ENCODE measurements at regions not wholly inside any gene's neighbourhood (a gene's known extent, or its start where the extent isn't known, plus 50 kb on each side); places are given as distances from the start of the nearest gene placed in this dataset.

GRCh38 chr18:77865853-77866252, 616.2 kb downstream of the GALR1 start:
- ChIA-PET CTCF (no interaction called here), POLR2A (no interaction called here)
- DNase-seq (ENCODE audit: extremely low spot score) = no peak
- TF ChIP-seq CTCF (IDR thresholded peaks at IDR 0.05; ENCODE audit: control extremely low read depth, extremely low read depth, low read depth, missing control alignments) = no peak

GRCh38 chr18:77866351-77866750, 616.7 kb downstream of the GALR1 start:
- TF ChIP-seq CTCF (IDR thresholded peaks at IDR 0.05; ENCODE audit: control extremely low read depth, extremely low read depth, low read depth, missing control alignments) = no peak
- POLR2A ChIA-PET = no interaction called here
- CTCF ChIA-PET = no interaction called here
- no peak for DNase-seq (ENCODE audit: extremely low spot score)

GRCh38 chr18:77870199-77870598, 620.6 kb downstream of the GALR1 start:
- TF ChIP-seq CTCF (IDR thresholded peaks at IDR 0.05; ENCODE audit: control extremely low read depth, extremely low read depth, low read depth, missing control alignments) = no peak
- DNase-seq (ENCODE audit: extremely low spot score) = no peak
- ChIA-PET POLR2A (no interaction called here), CTCF (no interaction called here)

DNA sequence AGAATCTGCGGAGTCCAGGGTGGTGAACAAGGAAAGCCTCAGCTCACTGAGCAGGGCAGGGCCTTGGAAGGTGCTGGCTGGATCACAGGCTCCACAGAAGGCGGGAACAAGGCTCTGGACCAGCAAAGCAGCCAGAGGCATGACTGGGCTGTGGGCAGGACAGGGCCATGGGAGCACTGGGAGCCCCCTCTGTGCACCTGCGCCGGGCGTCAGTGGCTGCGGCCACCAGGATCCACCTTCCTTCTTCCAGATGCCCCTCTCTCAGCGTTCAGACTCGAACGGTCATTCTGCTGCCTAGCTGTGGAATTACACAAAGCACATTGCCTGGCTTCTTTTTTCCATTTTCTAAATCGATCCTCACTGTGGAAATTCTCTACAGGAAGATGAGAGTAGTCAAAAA, 621.2 kb downstream of the GALR1 start:
- TF ChIP-seq CTCF (IDR thresholded peaks at IDR 0.05; ENCODE audit: control extremely low read depth, extremely low read depth, low read depth, missing control alignments) = no peak
- no peak for DNase-seq (ENCODE audit: extremely low spot score)
- POLR2A ChIA-PET = no interaction called here
- CTCF ChIA-PET = no interaction called here

GRCh38 chr18:77872166-77872565, 622.5 kb downstream of the GALR1 start:
- ChIA-PET POLR2A (no interaction called here), CTCF (no interaction called here)
- no peak for TF ChIP-seq CTCF (IDR thresholded peaks at IDR 0.05; ENCODE audit: control extremely low read depth, extremely low read depth, low read depth, missing control alignments)
- DNase-seq (ENCODE audit: extremely low spot score) = no peak

- DNase-seq (ENCODE audit: extremely low spot score) = no peak
- no peak for TF ChIP-seq CTCF (IDR thresholded peaks at IDR 0.05; ENCODE audit: control extremely low read depth, extremely low read depth, low read depth, missing control alignments)
- ChIA-PET CTCF (no interaction called here), POLR2A (no interaction called here)
These were observed 626.7 kb downstream of the GALR1 start for GRCh38 chr18:77876319-77876865.

GRCh38 chr18:77879829-77880228, 630.2 kb downstream of the GALR1 start:
- ChIA-PET POLR2A (no interaction called here), CTCF (no interaction called here)
- no peak for DNase-seq (ENCODE audit: extremely low spot score)
- TF ChIP-seq CTCF (IDR thresholded peaks at IDR 0.05; ENCODE audit: control extremely low read depth, extremely low read depth, low read depth, missing control alignments) = no peak

All from GM10248 (cell line).